DMS79 treated with DMSO at 0.1 percent for 48 hours (cell line): ENCODE measurements at regions not wholly inside any gene's neighbourhood (a gene's known extent, or its start where the extent isn't known, plus 50 kb on each side); places are given as distances from the start of the nearest gene placed in this dataset.
"Not testable (repeated sequence)": the region's sequence is repeated elsewhere in the genome, so short reads cannot be mapped to it uniquely, and the experiment has no call there.

ENCODE experiments used
- DNase-seq: peaks from one replicate; lab custom pipeline; 2025; lab: John Stamatoyannopoulos, UW

- peak; percentile 1 for DNase-seq
Observed at GRCh38 chr5:174793684-174794328, 69.4 kb downstream of the MSX2 start.

- DNase-seq: no peak
Observed at GRCh38 chr5:174793076-174793475, 68.7 kb downstream of the MSX2 start.

GRCh38 chr5:174792265-174792664 lies 67.9 kb downstream of the MSX2 start:
- not testable (repeated sequence) for DNase-seq

DNA sequence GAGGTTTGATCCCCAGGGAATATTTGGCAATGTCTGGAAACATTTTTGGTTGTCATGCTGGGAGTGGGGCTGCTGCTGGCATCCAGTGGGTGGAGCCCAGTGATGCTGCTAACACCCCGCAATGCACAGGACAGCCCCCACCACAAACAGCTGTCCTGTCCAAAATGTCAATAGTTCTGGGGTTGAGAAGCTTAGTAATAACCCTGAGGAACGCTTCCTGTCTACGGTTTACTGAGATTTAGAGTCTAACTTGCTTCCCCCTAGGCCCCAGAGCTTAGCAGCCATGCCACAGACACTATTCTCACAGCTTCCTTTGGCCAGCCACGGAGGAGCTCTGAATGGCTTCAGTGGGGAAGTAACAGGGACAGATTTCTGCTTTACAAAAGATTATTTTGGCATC lies 66.5 kb downstream of the MSX2 start:
- no peak for DNase-seq

GRCh38 chr5:174789596-174789995 lies 65.2 kb downstream of the MSX2 start:
- no peak for DNase-seq

DNA sequence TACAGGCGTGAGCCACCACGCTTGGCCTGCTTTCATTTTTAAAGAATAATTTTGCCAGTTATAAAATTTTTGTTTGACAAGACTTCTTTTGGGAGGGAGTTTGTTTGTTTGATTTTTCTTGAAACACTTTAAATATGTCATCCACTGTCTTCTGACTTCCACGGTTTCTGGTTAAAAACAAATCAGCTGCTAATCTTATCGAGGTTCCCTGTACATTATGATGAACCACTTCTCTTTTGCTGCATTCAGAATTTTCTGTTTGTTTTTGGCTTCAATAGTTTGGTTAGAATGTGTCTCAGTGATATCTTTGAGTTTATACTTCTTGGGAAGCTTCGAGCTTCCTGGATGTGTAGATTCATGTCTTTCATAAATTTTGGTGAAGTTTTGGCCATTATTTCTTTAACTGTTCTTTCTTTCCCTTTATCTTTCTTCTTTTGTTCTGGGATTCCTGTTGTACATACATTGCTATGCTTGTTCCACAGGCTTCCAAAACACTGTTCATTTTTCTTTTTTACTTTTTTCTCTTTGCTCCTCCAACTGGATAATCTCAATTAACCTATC lies 60.8 kb downstream of the MSX2 start:
- no peak for DNase-seq
